Fibroblast of mammary gland (primary cell): ENCODE measurements at regions not wholly inside any gene's neighbourhood (a gene's known extent, or its start where the extent isn't known, plus 50 kb on each side); places are given as distances from the start of the nearest gene placed in this dataset.

Experiments
- DNase-seq: peaks from one replicate; pipeline ENCODE4 v3.0.0-alpha.2; 2010; ENCODE audit warnings: low read depth
- H3K4me3 ChIP-seq: 2 replicates; pipeline ENCODE4 v1.5.1; 2011; ENCODE audit warnings: low read depth, mild to moderate bottlenecking, low read length, moderate library complexity; ENCODE audit not compliant: control insufficient read depth
- CTCF ChIP-seq: conservative IDR thresholded peaks from 2 replicates; pipeline ENCODE4 v1.5.1; 2011; ENCODE audit warnings: low read depth, low read length, inconsistent platforms; ENCODE audit not compliant: control insufficient read depth, insufficient read depth

GRCh38 chr14:34208532-34208931 lies 253.5 kb downstream of the SPTSSA start:
- DNase-seq, result no peak
- H3K4me3 ChIP-seq, result no peak overlapping the region
- no peak for TF ChIP-seq CTCF

GRCh38 chr14:34205799-34206198 lies 254.9 kb upstream of the EGLN3 start:
- TF ChIP-seq CTCF, result no peak
- no peak overlapping the region for H3K4me3 ChIP-seq
- no peak for DNase-seq

GRCh38 chr14:34204774-34205173 lies 253.9 kb upstream of the EGLN3 start:
- no peak overlapping the region for H3K4me3 ChIP-seq
- TF ChIP-seq CTCF, result no peak
- peak; percentile 50 for DNase-seq

- TF ChIP-seq CTCF, result no peak
- peak; percentile 96 for DNase-seq
Measured at GRCh38 chr14:34203251-34203722, 252.4 kb upstream of the EGLN3 start.

GRCh38 chr14:34201909-34202637 lies 251.2 kb upstream of the EGLN3 start:
- H3K4me3 ChIP-seq, result no peak overlapping the region
- no peak for TF ChIP-seq CTCF
- peak; percentile 64 for DNase-seq

More at GRCh38 chr14:34203251-34203722, 252.4 kb upstream of the EGLN3 start:
- no peak overlapping the region for H3K4me3 ChIP-seq

GRCh38 chr14:34199585-34199984 lies 248.7 kb upstream of the EGLN3 start:
- peak; percentile 99 for DNase-seq

More at GRCh38 chr14:34199585-34199984, 248.7 kb upstream of the EGLN3 start:
- TF ChIP-seq CTCF, result no peak
- H3K4me3 ChIP-seq, result no peak overlapping the region
